Inferior parietal cortex (tissue), 1 donor: ENCODE measurements at regions not wholly inside any gene's neighbourhood (a gene's known extent, or its start where the extent isn't known, plus 50 kb on each side); places are given as distances from the start of the nearest gene placed in this dataset.
A peak's percentile ranks its signal among the peaks of the same experiment; 100 is the strongest.

Source experiments
- DNase-seq: peaks from one replicate; pipeline ENCODE4 v3.0.0-alpha.2; 2016; ENCODE audit errors: extremely low spot score

GRCh38 chr2:194003911-194004310 lies 1653.1 kb upstream of the SLC39A10 start:
- no peak for DNase-seq

GRCh38 chr2:194002699-194003368 lies 1654.2 kb upstream of the SLC39A10 start:
- DNase-seq: no peak

- no peak for DNase-seq
Observed at GRCh38 chr2:193990868-193991267, 1666.2 kb upstream of the SLC39A10 start.

- no peak for DNase-seq
Observed at GRCh38 chr2:193989645-193990044, 1667.4 kb upstream of the SLC39A10 start.

- no peak for DNase-seq
Observed at GRCh38 chr2:193988784-193989183, 1668.2 kb upstream of the SLC39A10 start.

GRCh38 chr2:193985272-193985671 lies 1671.8 kb upstream of the SLC39A10 start:
- DNase-seq: no peak

- no peak for DNase-seq
Observed at GRCh38 chr2:193980599-193980998, 1676.4 kb upstream of the SLC39A10 start.

- no peak for DNase-seq
Observed at GRCh38 chr2:193973781-193974180, 1683.2 kb upstream of the SLC39A10 start.

- no peak for DNase-seq
Observed at GRCh38 chr2:193966590-193966989, 1690.4 kb upstream of the SLC39A10 start.

GRCh38 chr2:193965263-193965662 lies 1691.8 kb upstream of the SLC39A10 start:
- no peak for DNase-seq

GRCh38 chr2:193963472-193964119 lies 1693.4 kb upstream of the SLC39A10 start:
- DNase-seq: peak; percentile 74

- no peak for DNase-seq
Observed at GRCh38 chr2:193946806-193947205, 1710.2 kb upstream of the SLC39A10 start.

- no peak for DNase-seq
Observed at GRCh38 chr2:193943406-193943960, 1713.5 kb upstream of the SLC39A10 start.

- DNase-seq: no peak
Observed at GRCh38 chr2:193935114-193935513, 1721.9 kb upstream of the SLC39A10 start.

GRCh38 chr2:193929131-193929530 lies 1727.9 kb upstream of the SLC39A10 start:
- DNase-seq: no peak

- peak; percentile 44 for DNase-seq
Observed at GRCh38 chr2:193907561-193907960, 1712.8 kb upstream of the TMEFF2 start.

GRCh38 chr2:193900292-193900691 lies 1705.6 kb upstream of the TMEFF2 start:
- no peak for DNase-seq

- no peak for DNase-seq
Observed at GRCh38 chr2:193895226-193895625, 1700.5 kb upstream of the TMEFF2 start.

- DNase-seq: no peak
Observed at GRCh38 chr2:193894081-193894480, 1699.3 kb upstream of the TMEFF2 start.

GRCh38 chr2:193891023-193891422 lies 1696.3 kb upstream of the TMEFF2 start:
- no peak for DNase-seq

- no peak for DNase-seq
Observed at GRCh38 chr2:193885419-193885818, 1690.7 kb upstream of the TMEFF2 start.

- DNase-seq: no peak
Observed at GRCh38 chr2:193883820-193884219, 1689.1 kb upstream of the TMEFF2 start.

- DNase-seq: no peak
Observed at GRCh38 chr2:193876980-193877379, 1682.2 kb upstream of the TMEFF2 start.
